Endometrium (tissue), 2 donors: ENCODE measurements at regions not wholly inside any gene's neighbourhood (a gene's known extent, or its start where the extent isn't known, plus 50 kb on each side); places are given as distances from the start of the nearest gene placed in this dataset.

ENCODE experiments used
- FAIRE-seq: peaks from 2 replicates; lab custom pipeline; 2012; peaks lifted over from hg19 to GRCh38; lab: Jason Lieb, UNC
- donor health status: control.
- donor health status: control.

DNA sequence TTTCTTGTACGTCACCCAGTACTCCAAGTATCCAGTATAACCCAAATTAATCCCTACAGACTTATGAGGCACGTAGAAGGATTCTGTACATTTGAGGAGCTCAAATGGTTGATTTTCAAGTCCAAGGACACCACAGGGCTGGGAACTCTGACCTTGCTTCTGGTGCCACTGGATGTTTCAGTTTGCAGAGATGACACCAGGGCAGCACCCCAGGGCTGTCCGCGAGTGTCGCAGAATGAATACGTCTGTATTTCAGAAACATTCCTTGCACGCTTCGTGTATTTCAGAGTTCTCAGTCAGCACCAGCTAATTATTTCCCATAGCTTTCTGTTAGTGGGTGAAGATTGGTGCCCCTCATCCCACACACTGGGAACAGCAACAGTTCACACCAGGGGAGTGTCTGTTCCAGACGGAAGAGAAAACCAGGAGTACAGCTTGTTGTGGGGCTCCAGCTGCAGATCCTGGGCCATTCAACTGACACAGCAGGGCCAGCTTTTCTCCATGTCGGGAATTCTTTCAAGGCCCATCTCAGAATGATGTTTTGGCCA, 159.2 kb downstream of the RHOU start:
- no peak for FAIRE-seq

DNA sequence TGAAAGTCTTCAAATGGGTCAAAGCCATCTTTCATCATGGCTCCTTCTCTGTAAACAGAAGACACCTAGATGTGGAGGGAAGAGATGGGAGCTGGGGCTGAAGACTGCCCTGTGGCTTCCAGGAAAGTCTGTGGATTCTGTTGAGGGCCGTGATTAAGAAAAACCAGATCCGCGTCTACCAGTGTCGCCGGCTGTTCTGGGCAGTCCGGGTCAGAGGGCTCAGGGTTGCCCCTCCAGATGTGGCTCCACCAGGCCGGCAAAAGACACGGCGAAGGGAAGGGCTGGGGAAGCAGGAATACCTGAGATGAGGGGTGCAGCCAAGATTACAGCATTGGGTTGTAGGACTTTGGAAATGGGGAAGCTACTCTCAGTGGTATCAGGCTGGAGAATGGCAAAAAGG, 162.6 kb downstream of the RHOU start:
- FAIRE-seq: no peak

DNA sequence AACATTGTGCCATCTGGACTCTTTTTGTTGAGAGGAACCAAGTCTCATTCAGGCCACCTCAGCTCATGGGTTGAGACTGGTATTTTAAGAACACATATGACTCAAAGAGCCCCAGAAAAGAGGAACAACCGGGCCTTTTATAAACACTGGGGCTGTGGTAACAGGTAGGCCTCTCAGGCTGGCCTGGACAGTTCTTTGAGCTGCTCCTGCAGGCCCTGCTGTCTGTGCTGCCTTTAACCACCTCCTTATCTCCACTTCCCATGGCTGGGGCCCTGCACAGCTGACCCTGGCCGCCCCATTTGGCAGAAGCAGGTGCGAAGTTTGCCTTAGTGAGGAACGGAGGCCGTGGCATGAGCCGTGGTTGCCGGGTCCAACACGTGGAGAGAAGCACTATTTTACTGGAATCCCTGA, 163.3 kb downstream of the RHOU start:
- FAIRE-seq: no peak

DNA sequence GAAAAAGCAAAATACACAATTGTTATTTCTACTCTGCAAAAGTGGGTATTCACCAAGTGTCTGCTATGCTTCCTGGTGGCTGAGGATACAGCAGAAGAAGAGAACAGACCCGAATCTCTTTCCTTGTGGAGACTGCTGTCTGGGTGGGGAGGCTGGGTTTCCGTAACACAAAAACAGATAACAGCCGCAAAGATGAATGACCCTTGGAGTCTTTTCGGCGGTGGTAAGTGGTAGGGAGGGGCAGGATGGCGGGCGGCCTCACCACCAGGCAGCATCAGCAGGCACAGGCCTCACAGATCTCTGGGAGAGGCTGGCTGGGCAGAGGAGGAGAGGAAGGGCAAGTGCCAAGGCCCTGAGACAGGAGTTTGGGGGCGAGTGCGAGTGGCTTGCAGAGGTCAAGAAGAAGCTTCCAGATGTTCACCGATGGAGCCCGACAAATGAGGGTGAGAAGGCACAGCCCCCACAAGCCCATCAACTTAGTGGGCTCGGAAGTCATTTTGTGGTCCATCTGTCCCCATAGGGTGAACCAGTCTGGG, 164.2 kb downstream of the RHOU start:
- no peak for FAIRE-seq

DNA sequence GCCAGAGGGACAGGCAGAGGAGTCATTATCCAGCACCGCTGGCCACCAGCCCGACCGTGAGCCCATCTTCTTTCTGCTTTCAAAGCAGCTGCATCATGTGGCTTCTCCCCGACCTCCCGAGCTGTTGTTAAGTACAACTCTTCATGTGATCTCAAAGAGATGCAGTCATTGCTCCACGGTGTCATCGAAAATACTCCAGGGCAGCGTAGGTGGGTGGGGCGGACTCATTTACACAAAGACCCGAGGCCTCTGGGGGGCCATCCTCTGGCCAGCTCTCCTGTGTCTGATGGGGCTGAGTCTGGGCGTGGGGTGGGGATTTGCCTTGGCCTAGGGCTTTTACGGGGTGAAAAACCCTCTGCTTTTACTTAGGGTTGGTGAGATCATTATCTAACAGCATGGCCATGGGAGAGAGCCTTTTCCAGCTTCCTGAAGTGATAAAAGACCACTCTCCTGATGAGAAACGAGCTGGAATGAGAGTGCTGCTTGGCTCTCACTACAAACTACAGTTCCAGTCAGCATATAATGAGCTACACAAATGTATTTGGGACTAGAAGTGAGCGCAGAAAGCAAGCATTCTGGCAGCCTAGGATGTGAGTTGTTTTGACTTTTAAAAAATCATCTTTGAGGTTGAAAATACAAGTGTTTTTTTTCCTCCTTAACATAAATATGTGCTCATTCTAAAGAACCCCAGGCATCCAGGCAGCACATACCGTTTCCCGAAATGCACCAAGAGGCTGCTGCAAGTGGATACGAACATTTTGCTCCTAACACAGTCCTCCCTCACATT, 165.0 kb downstream of the RHOU start:
- peak; percentile 78 for FAIRE-seq

DNA sequence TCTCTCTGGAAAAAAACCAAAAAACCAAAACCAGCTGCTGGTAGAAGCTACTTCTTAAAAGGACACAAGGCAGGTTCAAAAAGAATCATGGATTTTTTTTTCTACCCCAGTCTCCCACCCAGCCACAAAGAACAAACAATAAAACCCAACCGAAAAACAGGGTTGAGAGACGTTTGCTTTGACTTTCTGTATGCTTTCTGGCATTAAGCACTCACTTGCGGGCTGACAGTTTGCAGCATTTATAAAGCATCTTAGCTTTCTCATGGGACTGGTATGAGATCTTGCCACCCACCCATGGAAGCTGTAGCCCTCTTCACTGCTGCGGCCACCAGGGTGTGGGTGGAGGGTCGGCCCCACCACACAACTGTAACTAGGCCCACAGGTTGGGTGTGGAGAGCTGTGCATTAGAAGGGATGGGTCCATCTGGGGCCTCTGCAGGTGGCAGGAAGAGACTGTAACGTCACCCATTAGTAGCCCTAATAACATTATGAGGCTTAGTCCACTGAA, 165.7 kb downstream of the RHOU start:
- no peak for FAIRE-seq

DNA sequence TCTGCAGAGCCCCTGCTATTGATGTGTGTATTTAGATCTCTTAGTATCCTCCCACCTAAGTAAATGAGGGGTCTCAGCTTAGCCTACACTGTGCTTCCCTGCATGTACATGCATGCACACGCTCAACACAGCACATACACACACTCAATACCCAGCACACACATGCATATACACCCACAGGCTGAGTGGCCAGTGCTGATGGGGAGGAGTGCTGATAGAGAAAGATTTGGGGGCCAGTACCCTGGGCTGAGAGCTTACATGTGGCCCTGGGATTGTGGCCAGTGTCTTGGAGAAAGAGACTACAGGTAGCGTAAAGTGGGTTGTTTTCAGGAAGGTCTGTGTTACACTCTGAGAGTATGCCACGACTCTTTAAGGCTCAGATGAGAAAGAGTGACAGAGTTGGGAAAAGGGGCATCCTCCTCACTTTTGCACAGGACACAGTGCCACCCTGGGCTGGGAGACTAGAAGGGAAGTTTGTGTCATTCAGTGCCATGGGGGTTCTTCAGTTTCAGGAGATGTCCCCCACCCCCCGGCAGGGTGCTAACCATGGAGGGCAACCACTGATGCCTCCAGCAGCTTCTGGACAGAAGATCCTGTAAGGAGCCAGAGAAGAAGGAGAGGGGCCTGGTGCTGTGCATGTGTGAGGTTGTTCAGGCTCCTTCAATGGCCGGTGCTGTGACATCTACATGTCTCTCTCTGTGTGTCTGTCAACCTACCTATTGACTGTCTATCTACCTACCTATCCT, 166.8 kb downstream of the RHOU start:
- no peak for FAIRE-seq

DNA sequence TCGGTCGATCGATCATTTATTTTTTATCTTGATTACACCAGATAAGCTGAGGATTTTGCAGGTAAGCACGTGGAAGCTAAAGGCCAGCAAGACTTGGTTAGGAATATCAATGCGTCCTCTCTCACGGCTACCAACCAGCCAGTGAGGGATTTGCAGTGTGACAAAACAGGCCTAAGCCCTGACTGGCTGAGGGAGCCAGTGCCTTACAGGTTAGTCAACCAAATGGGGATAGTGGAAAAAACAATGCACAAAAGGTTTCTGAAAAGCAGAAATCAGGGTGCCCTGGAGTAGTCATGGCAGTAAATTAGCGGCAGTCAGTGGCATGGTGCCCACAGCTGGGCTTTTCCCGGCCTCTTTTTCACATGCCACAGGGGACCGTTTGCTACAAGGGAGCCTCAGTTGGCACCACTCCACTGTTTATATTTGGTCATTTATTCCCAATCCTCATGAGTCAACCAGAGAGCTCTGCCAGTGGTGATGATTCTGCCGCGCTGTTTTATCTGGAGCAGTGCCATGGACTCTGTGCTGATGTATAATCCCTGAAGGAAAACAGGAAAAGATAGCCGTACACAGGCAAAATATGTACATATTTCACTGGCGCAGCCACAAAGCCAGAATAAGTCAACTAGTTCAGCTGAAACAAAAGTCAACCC, 167.6 kb downstream of the RHOU start:
- FAIRE-seq: peak; percentile 87

DNA sequence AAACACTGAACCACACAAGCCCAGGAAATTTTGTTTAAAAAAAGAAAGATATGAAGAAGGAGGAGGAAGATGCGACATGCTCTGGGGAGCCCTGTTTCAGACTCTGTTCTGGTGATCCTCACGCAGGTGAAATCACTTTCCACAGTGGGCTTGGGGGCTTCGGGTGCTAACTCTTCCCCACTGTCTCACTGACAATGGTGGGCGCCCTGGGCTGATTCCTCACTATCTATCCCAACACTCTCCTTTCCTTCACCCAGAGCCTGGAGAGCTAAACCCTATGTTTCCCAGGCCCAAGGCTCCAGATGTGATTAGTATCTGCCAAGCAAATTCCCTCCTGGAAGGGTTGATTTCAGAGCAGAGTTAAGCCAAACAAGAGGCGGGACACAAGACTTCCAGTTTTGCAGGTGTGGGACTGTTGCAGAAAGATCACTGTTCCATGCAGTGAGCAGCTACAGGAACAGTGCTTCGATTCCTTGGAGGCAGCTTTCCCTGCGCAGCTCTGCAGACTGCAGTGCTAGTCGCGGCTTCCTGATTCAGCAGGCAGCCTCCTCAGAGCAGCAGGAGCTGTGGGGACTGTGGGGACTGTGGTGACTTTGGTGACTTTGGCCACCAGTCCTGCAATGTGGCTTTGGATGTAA, 168.3 kb downstream of the RHOU start:
- no peak for FAIRE-seq

DNA sequence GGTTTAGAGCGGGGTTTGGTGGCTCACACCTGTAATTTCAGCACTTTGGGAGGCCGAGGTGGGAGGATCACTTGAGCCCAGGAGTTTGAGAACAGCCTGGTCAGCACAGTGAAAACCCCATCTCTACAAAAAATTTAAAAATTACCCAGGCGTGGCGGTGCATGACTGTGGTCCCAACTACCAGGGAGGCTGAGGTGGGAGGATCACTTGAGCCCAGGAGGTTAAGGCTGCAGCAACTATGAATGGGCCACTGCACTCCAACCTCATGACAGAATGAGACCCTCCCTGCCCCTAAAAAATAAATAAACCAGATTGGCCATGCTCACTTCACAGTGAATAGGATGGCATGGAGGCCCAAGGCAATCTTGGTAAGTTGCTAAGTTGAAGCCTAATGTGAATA, 168.9 kb downstream of the RHOU start:
- no peak for FAIRE-seq

DNA sequence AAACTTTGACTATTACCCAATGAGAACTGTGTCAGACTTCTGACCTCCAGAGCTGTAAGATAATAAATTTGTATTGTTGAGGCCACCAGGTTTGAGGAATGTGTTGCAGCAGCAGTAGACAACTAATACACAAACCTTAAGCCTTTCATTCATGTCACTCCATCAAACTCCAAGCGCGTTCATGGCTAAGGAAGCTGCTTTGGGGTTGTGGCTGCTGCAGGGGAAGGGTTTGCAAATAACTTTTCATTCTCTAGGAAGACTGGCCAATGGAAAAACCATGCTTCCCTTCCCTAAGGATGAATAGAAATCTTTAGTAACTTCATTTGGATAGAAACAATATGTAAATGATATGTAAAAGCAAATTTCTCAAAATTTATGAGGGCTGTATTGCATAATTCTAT, 170.4 kb downstream of the RHOU start:
- FAIRE-seq: no peak

DNA sequence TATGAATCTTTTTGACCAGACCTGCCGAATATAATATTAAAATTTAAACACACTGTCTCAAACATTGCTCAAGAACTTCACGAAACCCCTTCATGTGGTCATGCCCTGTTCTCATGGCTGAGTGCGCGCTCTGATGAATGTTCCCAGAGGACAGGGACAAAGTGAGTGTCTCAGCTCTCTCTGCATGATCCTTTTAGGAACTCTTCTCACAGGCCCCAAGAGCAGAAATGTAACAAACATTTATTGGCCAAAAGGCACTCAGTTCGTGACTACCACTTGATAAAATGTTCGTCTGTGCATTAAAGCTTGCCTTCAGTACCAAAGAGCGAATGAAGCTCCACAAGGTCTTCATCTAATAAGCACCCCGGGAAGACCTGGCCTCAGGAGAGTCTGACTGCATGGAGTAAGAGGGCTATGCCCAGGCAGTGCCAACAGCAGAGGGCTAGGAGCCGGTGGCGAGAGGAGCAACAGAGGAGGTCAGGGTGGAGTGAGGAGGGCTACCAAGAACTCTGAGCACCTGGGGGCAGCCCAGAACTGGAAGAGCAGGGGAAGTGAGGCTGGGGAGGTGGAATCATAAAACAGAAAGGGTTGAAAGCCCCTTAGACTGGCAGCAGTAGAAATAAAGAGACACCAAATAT, 171.1 kb downstream of the RHOU start:
- no peak for FAIRE-seq

DNA sequence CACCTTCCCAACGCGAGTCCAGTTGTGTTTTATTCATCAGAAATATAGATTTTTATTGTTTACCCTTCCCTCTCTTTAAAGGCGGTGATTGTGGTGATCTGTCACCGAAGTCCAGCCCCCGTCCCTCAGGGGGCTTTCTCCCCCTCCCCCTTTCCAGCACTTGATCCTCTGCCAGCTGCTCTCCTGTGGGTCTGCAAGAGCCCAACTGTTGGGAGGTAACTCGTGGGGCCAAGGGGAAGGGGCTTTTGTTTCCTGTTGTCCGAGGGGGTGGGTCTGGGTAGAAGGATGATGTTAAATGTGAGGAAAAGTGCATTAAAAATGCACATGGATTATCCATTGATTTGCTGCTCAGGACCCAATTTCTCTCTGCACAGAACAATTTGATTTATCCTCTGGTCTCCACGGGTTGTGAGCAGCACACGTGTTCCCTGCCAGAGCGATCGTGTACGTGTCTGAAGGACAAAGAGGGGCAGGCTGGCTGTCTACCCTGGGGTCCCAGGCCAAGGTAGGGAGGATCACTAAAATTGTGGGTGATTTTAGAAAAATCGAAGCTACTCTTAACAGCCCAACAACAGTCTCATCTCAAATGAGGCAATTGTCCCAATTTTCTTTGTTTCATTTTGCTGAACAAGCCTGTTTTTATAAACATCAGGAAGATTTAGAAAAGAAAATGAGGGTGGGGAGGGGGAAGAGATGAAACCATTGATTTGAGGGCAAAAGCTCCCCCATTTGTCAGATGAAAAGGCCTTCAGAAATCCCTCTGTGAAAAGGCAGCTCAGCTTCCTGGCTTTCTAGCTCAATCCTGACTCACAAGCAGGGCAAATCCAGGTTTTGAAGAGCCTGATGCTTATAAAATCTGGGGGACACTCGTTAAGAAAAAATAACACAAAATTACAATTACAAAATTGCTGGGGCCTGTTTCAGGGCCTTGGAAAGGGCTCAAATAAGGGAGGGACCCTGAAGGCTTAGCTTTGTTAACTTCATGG, 176.2 kb downstream of the RHOU start:
- FAIRE-seq: no peak

DNA sequence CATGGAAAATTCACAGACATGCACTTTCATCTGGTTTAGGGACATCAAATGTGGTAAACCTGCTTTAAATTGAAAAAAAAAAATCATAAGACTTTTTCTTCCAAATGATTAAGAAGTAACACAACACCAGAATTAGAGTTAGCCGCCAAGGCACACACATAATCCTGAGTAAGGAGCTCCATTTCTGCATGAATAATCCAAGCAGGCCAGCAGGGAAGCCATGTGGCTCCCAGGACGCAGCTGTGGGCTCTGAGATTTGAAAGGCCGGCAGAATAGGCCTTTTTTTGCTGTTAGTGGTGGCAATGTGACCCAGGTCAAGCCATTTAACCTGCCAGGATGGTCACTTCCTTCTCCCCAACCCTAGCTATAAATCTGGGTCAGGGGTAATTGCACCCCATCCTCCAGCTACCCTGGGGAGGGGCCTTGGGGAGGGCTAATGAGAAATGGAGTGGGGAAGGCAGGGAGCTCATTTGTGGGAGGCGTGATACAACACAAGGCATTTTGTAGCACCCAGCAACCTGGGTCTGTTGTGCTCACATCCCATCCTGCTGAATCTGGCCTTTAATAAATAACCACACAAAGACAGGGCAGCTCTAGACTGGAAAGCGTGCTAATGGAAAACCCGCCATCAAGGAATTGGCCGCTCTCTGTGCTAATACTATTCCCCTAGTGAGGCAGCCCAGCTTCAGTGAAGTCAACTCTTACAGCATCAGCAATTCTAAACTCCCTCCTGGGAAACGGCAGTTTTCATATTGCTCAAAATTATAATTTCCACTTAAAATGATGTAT, 178.5 kb downstream of the RHOU start:
- no peak for FAIRE-seq

DNA sequence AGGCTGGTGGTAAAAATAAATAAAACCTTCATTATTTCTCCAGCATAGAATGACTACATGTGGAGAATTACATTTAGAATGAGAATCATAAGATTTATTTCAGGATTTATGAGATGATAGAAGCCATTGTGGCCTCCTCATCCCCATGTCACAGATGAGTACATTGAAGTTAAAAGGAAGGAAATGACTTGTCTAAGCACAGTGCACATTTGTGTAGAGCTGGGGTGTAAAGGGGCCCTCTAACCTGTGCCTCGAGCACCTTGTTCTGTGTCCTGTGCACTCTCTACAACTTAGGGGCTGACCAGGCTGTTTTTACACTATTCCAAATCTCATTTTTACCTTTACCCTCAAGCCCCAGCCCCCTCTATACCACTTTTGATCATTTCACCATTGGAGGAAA, 179.4 kb downstream of the RHOU start:
- FAIRE-seq: no peak

DNA sequence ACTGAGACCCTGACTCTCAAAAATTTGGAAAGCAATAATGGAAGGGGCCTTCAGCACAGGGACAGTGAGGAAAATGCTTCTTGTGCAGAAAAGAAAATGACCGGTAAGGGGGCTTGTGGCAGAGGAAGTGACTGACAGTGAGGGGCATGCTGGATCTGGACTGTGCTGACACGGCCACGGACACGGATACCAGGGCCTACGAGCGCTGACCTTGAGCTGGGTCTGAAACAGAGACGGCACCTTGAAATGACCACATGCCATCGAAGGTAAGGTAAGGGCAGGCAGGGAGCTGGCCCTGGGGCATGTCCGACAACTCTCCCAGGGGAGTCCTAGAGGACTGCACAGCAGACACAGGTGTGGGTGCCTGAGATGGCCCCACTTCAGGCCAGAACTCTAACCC, 182.1 kb downstream of the RHOU start:
- FAIRE-seq: no peak

DNA sequence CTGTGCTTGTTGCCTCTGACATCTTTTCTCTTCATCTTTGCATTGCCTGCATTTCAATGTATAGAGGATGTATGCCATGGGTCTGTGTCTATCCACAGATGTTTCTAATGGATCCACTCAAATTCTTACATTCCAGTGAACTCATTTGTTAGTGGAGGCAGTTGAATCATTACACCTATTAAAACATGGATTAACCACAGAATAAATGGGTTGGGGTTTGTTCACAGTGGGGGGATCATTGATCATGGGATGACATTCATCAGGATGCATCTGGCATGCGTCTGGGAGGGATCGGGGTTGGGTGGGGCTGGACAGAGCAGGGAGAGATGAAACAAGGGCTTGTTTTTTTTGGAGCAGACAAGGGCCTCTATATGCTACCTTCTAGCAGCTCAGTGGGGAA, 182.5 kb downstream of the RHOU start:
- no peak for FAIRE-seq

DNA sequence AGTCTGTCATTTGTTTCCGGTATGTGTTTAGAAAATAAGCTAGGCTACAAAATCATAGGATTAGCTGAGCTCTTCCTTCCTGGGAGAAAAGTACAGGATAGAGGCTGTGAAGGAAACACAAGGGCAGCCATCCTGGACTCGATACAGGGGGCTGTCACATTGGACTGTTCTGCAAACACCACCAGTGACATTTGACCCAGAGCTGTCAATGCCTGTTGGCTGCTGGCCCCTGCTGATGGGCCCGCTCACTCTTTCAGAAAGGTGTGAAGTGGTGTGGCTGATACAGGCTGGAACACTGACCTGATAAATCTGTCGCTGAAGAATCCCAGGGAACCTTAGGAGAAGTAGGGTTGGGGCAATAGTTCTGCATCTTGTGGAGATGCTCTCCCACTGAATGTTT, 183.1 kb downstream of the RHOU start:
- no peak for FAIRE-seq

DNA sequence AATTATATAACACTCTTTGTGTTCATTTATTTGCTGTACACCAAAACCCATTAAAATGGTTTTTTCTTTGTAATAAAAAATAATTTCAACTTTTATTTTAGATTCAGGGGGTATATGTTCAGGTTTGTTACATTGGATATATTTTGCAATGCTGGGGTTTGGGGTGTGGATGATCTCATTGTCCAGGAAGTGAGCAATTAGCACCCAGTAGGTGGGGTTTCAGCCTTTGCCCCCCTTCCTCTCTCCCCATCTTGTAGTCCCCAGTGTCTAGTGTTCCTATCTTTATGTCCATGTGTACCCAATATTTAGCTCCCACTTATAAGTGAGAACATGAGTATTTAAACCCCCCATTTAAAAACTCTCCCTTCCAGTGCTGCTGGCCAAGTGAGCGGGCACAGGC, 184.6 kb downstream of the RHOU start:
- no peak for FAIRE-seq
